MM.1S (cell line): ENCODE measurements at regions not wholly inside any gene's neighbourhood (a gene's known extent, or its start where the extent isn't known, plus 50 kb on each side); places are given as distances from the start of the nearest gene placed in this dataset.

Experiments used
- EZH2 ChIP-seq: fragments of 300-600 bp; sonication (generic); optimal IDR thresholded peaks from 2 replicates; pipeline ENCODE3; 2017; ENCODE audit warnings: low read depth, mild to moderate bottlenecking, antibody characterized with exemption, low read length, mixed read lengths
- EZH2phosphoT487 ChIP-seq: fragments of 300-600 bp; sonication (generic); IDR thresholded peaks from 2 replicates; pipeline ENCODE4 v1.6.1; 2018; ENCODE audit warnings: antibody characterized with exemption, low read length
- TF ChIP-seq, protein P1 (sequence below): fragments of 300-600 bp; sonication (generic); IDR thresholded peaks from 2 replicates; pipeline ENCODE4 v1.5.1; 2016; ENCODE audit warnings: antibody characterized with exemption, low read length, mixed read lengths

DNA sequence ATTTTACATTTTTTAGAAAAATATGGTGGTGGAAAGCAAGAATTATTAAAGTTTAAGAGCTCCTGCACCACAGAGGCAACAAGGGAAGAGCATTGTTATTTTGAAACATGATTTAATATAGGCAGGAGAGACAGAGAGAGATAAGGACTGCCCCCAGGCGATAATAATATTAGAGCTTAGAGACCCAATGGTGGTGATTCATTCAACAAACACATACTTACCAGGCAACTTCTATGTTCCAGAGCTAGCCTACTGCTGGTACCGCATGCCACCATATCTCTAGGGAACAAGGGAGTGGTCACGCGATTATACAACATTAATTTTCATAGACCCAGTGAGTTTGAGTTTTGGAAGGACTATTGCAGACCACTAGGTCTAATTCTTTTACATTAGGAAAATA is 327.8 kb upstream of the SOX11 start:
- TF ChIP-seq, protein P1, sequence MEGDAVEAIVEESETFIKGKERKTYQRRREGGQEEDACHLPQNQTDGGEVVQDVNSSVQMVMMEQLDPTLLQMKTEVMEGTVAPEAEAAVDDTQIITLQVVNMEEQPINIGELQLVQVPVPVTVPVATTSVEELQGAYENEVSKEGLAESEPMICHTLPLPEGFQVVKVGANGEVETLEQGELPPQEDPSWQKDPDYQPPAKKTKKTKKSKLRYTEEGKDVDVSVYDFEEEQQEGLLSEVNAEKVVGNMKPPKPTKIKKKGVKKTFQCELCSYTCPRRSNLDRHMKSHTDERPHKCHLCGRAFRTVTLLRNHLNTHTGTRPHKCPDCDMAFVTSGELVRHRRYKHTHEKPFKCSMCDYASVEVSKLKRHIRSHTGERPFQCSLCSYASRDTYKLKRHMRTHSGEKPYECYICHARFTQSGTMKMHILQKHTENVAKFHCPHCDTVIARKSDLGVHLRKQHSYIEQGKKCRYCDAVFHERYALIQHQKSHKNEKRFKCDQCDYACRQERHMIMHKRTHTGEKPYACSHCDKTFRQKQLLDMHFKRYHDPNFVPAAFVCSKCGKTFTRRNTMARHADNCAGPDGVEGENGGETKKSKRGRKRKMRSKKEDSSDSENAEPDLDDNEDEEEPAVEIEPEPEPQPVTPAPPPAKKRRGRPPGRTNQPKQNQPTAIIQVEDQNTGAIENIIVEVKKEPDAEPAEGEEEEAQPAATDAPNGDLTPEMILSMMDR: no peak
- TF ChIP-seq EZH2phosphoT487 (no peak), EZH2 (no peak)
